ENCODE measurements at regions not wholly inside any gene's neighbourhood (a gene's known extent, or its start where the extent isn't known, plus 50 kb on each side); places are given as distances from the start of the nearest gene placed in this dataset.

DNA sequence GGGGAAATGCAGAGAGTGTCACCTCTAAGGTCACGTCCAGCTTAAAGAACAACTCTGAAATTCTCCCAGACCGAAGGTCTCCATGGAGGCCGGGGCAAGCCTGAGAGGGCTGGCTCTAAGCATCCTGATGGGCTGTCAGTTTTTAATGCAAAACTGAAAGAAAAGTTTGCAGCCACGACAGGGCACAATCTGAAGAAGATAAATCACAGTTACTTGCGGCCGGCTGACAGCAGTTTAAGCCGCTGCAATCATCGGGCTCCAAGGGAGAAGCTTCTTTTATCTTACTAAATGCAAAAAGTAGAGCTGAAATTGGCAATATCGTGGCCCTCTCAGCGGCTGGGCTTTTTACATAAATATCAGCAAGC lies 168.8 kb downstream of the CYLD start:
- DNase-seq, result no peak

DNA sequence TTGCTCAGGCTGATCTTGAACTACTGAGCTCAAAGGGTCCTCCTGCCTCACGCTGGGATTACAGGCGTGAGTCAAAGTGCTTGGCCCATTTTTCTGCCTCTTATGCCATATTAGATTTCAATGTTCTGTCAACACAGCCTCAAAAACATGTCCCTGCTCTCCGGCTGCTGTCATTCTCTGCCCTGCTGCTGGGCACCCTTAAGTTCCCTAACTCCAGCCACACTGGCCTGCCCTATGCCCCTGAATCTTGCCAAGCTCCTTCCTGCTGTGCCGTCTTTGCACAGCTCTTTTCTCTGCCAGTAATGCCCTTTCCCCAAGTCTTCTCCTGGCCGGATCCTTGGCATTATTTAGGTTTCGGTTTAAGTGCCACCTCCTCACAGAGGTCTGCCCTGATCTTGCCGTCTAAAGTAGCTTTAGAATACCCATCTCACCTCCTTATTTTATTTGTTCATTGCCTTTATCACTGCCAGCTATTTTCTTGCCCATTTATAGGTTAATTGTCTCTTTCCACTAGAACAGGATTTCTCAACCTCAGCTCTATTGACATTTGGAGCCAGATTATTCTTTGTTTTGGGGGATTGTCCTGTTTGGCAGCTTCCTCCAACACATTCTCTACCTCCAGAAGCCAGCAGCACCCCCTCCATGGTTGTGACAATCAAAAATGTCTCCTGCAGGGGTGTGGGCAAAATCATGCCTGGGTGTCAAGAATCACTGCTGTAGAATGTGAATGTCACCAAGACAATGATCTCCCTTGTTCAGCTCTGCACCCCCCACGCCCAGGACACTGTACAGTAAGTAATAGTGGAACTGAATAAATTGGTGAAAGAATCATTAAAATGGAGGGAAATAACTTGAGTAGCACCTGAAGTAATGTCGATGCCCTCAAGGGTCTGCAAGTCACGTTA lies 168.2 kb downstream of the CYLD start:
- no peak for DNase-seq

DNA sequence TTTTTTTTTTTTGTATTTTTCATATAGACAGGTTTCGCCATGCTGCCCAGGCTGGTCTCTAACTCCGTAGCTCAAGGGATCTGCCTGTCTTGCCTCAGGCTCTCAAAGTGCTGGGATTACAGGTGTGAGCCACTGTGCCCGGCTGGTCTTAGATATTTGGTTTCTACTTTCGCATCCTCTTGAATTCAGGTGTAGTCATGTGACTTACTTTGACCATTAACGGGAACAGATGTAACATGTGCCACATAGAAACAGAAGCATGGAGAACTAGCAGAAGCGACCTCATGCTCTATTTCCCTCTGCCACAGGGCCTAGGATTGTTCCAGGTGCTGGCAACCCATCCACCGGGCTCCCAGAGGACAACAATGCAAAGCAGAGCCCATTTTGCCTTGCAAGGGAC lies 166.6 kb downstream of the CYLD start:
- DNase-seq, result no peak

DNA sequence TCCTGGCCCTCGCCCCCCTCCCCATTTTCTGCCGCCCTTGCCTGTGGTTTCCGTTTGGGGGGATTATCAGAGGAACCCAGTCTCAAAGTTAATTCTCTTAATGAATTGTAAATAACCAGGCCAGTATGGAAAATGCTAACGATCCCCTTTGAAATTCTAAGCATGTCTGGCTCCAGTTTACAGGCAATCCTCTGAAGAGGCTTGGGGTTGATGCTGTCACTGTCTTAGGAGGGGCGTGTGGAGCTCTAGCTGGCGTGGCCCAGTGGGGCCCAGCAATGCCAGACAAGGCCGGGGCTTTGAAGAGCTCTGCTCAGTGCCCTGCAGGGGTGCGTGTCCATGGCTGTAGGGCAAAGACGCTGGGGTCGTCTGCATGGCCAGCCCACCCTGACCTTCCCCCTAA lies 164.6 kb downstream of the CYLD start:
- no peak for DNase-seq

DNA sequence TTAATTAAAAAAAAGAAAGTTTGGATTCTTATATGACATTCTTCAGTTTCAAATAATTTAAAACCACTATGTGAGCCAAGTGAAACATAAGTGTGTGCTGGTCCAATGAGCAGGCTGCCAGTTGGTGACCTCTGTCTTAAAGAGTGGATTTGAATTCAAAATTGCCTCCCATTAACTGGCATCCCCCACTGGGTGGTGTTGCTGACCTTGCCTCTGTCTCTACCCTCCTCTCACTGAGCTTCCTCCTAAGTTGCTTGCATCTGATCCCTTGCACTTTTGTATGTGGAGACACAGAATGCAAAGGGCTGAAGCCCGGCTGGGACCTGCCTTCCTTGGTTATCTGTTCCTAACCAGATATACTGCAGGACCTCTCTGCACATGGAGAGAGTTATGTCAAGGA lies 160.6 kb downstream of the CYLD start:
- no peak for DNase-seq

DNA sequence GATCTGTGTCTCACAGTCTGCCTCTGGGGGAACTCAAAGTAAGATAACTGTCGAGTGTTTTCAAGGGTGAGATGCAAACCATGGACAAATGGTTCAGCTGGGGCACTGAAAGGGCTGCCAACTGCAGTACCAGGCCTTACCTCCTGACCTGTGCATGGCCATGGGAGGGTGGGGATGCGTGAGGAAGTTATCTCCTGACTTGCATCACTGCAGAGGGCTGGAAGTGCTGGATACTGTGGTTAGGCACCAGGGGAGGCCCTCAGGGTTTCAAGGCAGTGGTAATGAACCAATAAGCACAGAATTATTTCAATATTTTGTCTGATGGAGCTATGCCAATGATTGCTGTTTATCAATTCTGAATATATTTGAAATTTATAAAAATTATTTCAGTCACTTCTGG lies 159.2 kb downstream of the CYLD start:
- no peak for DNase-seq

DNA sequence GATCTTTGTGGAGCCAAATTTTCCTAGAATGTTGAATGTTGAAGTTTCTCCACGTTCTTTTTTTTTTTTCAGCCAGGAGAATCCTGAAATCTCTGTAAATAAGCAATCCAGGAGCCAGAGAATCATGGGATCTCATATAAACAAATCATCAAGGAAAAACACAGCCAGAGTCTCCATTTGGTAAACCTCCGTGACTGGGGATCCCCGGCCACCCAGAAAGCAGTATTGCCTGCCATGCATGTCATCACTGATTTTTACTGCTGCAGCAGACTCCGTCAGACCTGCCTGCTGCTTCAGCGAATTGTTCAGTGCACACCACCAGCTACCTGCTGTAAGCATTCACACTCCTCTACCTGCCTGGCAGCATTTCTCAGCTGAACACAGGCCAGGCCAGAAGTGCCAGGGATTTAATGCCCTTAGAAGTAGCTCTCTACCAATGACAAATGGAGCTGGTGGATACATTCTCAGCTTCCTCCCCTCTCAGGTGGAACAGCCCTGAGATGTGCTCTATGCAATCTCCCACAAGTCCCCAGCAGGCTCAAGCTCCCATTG lies 158.6 kb downstream of the CYLD start:
- DNase-seq, result no peak

DNA sequence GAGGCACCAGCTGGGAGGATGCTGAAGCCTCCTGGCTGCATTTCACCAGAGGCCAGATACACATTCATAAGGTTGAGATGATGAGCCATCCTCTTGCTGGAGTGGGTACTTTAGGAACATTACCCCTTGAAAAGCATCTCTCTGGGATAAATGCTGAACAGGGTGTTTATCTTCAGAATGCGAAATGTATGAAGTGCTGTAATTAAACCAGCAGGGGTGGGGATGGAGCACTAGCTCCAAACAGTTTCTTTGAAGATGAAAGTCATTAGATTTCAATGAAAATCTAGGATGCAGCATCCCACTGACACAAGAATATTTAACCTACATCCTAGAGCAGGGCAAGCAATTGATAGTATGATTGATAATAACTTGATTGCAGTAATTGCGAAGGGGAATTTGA lies 158.1 kb downstream of the CYLD start:
- DNase-seq, result no peak

DNA sequence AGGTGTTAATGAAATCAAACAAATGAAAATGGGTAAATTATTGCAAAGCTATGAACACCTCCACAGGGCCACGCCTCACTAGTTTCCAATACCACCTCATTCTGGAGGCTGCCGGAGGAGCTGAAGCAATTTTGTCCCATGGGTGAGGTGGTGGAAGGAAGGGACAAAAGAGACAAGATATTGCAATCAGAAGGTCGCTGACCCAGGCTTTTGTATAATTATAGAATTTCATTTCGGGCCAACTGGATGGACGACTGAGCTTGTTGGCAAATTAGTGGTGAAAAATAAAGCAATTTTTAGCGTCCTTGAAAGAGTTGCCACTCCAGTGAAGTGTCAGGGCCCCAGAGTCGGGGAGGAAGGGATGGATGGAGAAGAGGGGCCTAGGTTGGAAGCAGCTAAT lies 147.9 kb downstream of the CYLD start:
- DNase-seq, result no peak

DNA sequence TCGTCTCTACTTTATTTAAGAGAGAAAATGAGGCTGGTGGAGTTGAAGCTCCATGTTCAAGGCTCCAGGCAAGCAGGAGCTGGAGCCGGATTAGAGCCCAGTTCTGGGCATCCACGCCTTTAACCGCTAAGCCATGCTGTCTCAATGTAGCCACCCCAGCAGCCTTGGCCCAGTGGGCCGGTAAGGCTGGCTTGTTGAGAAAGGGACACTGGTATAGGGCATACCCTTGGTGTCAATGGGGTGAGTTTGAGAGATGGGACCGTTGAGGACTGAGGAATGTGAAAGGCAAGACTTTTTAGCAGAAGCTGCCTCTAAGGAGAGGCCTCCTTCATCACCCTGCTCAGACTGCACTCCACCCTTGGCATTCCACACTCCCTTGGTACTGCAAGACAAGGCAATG lies 147.4 kb downstream of the CYLD start:
- DNase-seq, result no peak

DNA sequence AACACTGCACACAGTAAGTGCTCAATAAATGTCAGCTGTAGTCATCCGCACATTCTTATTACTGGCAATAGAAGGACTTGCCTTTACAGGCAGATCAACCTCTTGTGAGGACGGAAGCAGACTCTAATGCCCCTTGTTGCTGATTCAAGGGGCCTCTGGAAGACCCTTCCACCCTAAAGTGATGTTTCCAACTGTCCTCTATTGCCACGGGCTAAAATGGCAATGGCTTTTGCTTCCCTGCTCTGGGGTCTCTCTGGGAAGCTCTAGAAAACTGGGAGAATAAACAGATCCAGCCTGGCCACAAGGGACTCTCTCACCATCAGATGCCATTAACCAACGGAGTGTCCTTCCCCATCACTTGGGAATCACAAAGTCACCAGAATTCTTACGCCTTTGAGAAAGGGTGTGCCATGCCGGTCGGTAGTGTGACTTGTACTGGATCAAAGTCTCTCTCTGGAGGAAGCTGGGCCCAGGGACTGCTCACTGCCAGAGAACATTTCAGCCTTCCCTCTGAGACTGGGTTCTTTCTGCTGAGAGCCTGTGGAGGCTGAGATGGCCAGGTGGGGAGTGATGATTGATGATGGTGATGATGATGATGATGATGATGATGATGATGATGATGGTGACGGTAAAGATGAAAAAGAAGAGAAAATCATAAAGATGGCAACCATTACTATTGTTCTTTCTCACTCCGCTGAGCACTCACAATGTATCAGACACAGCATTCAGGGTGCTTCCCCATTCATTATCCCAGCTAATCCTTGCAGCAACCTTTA lies 146.8 kb downstream of the CYLD start:
- no peak for DNase-seq

DNA sequence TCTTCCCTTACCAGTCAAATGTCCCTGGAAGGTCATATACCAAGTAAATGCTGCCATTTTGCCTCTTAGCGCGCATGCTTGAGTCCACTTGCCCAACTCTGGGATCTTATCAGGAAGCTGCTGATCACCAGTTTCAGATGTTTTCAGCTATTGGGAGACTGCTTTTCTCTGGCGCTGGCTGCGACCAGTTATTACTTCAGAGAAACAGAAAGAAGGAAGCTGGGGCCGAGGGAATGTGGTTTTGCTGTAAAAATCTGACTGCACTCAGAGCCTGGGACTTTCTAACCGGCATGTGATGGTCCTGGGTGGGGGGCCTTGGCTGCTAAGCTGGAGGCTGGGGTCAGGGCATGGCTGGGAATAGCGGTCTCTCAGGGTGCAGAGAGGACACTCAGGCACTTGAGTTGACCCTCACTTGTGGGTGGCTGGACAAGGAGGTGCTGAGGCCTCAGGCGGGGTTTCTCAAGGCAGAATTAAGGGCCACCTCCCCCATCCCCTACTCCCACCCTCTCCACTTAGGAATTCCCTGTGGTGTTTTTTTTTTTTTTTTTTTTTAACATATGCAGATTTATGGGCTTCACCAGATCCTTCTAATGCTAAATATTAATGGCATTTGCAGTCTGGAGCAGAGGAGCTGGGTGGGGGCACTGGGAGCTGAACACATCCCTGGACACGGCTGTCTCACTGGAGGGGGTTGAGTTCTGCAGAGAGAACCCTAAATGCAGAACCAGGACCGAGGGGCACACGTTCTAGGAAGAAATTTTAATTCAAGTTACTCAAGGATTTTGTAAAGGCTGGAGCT lies 145.8 kb downstream of the CYLD start:
- no peak for DNase-seq

DNA sequence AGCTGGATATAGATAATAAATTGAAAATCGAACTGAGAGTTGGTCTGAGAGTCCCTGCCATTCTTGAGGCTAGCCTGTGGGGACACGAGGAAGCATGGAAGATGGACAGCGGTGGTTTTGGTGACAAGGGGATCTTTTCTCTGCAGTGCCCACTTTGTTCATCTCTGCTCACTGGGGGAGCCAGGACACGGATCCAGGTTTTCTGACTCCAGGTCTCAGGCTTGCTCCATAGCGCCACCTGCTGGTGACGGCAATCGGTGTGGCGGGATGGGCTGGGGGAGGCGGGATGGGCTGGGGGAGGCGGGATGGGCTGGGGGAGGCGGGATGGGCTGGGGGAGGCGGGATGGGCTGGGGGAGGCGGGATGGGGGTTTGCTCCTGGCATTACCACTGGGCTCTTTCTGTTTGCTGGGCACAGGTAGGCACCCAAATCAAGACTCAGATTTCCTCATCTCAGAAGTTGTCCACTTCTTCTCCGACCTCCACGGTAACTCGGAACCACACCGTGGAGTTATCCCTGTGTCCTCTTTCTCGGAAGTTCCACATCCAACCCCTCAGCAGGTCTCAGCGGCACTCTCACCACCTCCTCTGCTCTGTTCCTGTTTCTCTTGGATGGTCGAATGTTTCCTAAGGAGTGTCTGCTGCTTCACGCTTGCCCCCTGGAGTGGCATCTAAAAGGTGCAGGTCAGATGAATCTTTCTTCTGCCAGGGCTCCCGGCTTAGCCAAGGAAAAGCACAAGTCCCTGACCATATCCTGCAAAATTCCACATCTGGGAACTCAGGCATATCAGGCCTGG lies 142.4 kb downstream of the CYLD start:
- DNase-seq, result no peak

DNA sequence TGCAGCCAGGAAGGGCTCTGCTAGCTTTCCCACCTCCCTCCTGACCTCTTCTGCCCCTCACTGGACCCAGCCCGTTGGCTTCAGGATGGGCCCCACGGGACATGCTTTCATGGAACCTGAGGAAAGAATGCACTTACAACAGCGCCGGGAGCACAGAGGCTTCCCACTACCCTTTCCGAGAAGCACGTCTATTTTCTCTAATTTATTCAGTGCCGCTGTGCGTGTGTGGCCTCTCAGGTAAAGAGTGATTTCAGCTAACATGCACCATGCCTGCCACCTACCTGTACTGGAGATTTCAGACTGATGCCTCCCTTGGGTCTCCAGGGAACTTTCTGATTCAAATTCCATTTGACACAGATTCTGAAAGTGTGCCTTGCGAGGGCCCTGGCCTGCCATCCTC lies 140.1 kb downstream of the CYLD start:
- DNase-seq, result no peak

DNA sequence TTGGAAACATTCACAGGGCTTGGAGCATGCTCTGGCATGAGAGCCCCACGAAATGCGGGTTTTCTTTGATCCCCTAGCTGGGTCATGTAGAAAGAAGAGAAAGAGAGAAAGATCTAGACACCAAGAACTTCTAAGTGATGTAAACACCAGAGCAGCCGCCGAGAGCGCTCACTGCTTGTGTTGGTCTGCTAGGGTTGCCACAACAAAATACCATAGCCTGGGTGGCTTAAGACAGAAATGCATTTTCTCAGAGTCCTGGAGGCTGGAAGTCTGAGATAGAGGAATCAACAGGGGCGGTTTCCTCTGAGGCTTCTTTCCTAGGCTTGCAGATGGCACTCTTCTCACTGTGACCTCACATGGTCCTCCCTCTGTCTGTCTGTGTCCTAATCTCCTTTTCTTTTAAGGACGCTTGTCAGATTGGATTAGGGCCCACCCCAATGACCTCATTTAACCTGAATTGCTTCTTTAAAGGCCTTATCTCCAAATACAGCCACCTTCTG lies 139.5 kb downstream of the CYLD start:
- DNase-seq, result no peak

DNA sequence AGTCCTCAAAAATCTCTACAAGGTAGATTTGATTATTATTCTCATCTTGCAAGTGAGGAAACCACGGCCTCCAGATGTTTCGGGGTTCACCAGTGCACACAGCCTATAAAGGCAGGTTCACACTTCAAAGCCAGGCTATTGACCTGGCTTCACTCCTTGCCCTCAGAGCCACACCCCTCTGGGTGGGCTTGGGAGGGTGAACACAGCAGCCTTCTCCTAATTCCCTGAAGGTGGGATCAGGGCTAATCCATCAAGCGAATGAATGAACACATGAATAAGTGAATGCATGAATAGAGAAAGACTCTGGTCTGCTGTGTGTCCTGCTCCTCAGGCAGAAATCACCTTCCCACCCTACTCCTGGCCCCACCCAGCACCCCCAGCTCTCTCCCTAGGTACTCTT lies 139.0 kb downstream of the CYLD start:
- DNase-seq, result no peak

DNA sequence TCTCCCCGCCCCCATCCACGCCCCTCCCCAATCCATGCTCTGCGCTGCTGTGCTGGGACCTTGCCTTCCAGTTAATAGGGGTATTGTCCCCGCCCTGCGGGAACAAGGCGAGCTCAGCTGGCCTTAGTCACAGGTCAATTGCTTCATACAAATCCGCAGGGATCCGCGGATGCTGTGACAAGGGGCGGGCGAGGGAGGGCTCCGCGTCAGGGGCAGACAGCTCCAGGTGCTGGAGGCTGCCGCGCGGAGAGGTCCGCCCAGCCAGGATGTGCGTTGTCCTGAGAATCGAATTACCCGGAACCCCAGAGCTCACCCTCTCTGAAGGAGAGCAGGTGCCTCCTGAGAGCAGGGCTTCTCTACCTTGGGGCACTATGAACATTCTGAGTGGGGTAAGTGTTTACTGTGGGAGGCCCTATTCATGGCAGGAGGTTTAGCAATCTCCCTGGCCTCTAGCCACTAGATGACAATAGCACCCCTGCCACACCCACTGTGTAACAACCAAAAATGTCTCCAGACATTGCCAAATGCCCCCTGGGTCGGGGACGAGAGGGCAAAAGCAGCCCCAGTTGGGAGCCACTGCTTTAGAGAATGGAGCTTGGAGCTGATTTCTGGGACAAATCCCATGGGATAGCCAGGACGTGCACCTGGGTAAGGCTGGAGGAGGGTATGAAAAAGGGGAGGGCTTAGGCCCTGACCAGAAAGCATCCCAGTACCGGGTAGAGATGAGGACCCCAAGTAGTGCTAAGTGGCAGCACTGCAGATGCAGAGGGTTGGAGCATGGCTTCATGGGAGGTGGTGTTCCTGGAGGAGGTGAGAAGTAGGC lies 138.2 kb downstream of the CYLD start:
- DNase-seq, result no peak

DNA sequence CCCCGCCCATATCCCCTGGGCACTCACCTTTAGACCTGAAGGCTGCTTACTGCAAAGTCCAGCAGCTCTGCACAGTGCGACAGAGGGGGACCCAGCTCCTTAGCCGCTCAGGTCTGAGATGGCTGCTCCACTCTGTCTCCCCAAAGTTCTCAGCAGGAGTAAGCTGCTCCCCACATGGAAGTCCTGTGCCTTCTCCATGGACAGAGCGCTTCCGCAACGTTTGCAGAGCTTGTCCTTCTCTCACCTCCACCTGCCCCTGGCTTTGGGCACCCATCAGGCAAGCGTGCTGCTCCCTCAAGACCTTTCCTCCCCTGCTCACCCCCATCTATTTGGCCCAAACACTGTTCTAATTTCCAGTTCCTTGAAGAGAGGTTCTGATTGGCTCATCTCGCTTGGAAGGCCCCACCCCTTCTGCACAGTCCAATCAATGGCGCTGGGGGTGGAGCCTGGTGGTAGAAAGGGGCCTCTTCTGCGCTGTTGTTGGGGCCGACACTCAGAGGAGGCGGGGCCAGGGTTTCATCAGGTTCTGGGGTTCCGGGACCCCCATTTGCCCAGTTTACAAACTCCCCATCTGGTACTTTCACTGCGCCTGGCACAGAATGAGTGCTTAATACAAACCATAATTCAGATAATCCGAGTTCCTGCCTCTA lies 137.2 kb downstream of the CYLD start:
- no peak for DNase-seq

DNA sequence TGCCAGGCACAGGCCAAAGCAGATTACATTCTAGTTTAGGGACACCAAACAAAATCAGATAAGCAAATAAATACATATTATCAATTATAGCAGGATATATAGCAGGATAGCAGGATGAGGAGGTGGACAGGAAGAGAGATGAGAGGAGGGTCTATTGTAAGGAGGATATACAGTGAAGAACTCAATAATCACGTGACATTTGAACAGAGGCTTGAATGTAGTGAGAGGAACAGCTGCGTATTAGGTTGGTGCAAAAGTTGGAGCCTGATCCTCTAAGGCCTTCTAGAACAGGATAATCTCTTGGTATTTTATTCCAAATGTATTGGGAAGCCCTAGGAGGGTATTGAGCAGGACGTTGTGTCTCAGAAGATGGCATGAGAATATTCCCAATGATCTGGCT lies 136.7 kb downstream of the CYLD start:
- DNase-seq, result no peak

DNA sequence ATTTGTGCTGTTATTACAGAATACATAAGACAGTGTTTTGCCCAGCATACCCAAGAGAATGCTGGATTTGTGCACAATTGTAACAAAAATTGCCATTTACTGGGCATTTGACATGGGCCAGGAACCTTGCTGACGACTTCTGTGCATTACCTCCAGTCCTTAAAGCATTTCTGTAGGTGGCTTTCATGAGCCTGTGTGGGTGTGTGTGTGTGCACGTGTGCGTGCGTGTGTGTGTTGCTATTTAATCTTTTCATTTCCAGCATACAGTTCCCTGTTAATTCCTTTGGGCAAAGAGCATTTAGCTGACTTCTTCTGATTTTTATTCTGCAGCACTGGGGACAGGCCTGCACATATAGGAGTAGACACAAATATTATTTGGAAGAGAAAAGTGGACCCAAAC lies 134.4 kb downstream of the CYLD start:
- DNase-seq, result no peak

DNA sequence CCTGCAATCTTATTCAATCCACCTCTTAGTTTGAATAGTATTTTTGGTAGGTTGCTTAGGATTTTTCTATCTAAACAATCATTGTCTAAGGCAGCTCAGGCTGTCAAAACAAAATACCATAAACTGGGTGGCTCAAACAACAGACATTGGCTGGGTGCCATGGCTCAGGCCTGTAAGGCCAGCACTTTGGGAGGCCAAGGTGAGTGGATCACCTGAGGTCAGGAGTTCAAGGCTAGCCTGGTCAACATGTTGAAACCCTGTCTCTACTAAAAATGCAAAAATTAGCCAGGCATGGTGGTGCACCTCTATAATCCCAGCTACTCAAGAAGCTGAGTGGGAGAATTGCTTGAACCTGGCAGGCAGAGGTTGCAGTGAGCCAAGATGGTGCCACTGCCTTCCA lies 126.7 kb downstream of the CYLD start:
- DNase-seq, result no peak

Measured in T1000 (cell line).